ENCODE measurements at regions not wholly inside any gene's neighbourhood (a gene's known extent, or its start where the extent isn't known, plus 50 kb on each side); places are given as distances from the start of the nearest gene placed in this dataset.

DNA sequence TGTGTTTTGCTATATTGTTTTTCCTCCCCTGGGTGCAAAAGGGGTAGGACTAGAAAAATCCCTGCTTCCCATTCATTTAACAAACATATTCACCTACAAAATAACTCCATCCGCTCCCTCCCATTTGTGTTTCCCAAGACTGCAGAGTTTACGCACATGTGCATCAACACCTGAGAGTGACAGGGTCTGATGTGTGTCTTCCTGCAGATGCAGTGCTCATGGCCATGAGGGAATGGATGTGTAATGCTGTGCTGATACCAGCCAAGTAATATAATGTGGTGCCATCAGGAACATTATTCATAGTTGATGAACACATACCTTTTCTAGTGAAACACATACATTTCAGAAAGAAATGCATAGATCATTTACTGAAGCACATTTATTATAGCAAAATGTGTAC is 83.2 kb downstream of the CXXC4 start:
- DNase-seq, result no peak
- Mint-ChIP-seq H3K27ac (no peak overlapping the region), H3K4me1 (ENCODE audit: low read depth) (no peaks in the 10 kb centered on the region), H3K4me3 (no peak overlapping the region), H3K27me3 (ENCODE audit: insufficient read depth) (no peaks in the 10 kb centered on the region), H3K36me3 (ENCODE audit: low read depth) (peaks cover 5% of the 10 kb centered on the region), H3K9me3 (peaks cover 41% of the 10 kb centered on the region)
- TF ChIP-seq, protein P1, sequence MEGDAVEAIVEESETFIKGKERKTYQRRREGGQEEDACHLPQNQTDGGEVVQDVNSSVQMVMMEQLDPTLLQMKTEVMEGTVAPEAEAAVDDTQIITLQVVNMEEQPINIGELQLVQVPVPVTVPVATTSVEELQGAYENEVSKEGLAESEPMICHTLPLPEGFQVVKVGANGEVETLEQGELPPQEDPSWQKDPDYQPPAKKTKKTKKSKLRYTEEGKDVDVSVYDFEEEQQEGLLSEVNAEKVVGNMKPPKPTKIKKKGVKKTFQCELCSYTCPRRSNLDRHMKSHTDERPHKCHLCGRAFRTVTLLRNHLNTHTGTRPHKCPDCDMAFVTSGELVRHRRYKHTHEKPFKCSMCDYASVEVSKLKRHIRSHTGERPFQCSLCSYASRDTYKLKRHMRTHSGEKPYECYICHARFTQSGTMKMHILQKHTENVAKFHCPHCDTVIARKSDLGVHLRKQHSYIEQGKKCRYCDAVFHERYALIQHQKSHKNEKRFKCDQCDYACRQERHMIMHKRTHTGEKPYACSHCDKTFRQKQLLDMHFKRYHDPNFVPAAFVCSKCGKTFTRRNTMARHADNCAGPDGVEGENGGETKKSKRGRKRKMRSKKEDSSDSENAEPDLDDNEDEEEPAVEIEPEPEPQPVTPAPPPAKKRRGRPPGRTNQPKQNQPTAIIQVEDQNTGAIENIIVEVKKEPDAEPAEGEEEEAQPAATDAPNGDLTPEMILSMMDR (IDR thresholded peaks at IDR 0.05), result no peak

DNA sequence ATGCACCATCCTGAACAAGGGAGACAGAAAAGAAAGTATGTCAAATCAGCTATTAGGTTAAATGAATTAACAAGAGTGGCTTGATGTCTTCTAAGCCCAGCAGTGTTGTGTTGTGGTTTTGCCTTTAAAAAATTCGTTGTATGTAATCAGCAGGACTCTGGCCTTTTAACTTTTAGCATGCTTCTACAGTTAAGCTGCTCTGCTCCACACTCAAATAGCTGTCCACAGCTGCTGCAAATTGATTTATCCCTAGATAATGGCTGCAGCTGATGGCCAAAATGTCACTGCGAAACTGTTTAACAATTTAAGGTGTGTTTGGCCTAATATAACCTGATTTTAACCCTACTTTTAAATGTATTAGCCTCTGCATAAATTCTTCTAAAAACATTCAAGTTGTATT is 85.8 kb downstream of the CXXC4 start:
- Mint-ChIP-seq H3K9me3 (peaks cover 38% of the 10 kb centered on the region), H3K4me1 (ENCODE audit: low read depth) (no peaks in the 10 kb centered on the region), H3K27ac (no peak overlapping the region), H3K27me3 (ENCODE audit: insufficient read depth) (no peaks in the 10 kb centered on the region), H3K36me3 (ENCODE audit: low read depth) (no peaks in the 10 kb centered on the region), H3K4me3 (no peak overlapping the region)
- no peak for DNase-seq
- TF ChIP-seq, protein P1 (IDR thresholded peaks at IDR 0.05), result no peak

DNA sequence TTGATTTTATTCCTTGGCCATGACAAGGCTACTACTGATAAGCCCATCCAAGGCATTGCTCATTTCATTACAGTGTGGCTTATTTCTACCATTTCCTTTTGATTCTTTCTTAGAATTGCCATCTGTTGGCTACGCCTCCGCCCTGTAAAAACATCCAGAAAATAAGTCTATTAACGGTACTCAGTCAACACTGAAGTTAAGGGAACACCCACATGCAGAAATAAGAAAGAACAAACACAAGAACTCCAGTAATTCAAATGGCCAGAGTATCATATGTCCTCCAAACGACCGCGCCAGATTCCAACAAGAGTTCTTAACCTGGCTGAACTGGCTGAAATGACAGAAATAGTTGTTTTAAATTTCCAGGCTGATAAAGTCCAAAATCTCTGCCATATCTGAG is 90.3 kb downstream of the CXXC4 start:
- no peak for DNase-seq
- Mint-ChIP-seq H3K27me3 (ENCODE audit: insufficient read depth) (no peaks in the 10 kb centered on the region), H3K36me3 (ENCODE audit: low read depth) (no peaks in the 10 kb centered on the region; the same call in 1 of the 2 replicates), H3K27ac (no peak overlapping the region), H3K4me1 (ENCODE audit: low read depth) (no peaks in the 10 kb centered on the region), H3K4me3 (no peak overlapping the region), H3K9me3 (peaks cover 44% of the 10 kb centered on the region)
- TF ChIP-seq, protein P1 (IDR thresholded peaks at IDR 0.05), result no peak

DNA sequence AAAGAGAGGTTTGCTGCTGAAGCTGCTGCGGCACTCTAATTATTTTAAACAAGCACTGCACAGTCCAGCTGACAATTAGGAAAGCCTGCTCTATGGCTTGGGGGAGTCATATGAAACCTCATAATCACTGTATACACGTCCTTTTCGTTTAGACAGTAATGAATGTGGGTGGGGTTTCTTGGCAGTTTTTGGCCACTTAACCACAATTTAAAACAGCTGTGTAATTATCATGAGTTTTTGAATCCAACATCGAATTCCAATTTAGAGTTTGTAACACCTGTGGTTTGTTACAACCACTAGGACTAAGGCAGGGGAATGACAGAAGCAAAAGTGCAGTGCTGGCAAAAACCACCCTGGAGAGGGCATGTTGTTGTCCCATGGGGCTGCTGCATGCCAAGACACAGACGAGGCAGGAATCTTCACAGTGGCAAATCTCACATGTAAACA is 99.5 kb downstream of the CXXC4 start:
- Mint-ChIP-seq H3K9me3 (peaks cover 30% of the 10 kb centered on the region), H3K4me1 (ENCODE audit: low read depth) (no peaks in the 10 kb centered on the region), H3K4me3 (no peak overlapping the region), H3K27me3 (ENCODE audit: insufficient read depth) (no peaks in the 10 kb centered on the region; the same call in 1 of the 2 replicates), H3K36me3 (ENCODE audit: low read depth) (no peaks in the 10 kb centered on the region; the same call in 1 of the 2 replicates), H3K27ac (no peak overlapping the region)
- TF ChIP-seq, protein P1 (IDR thresholded peaks at IDR 0.05), result no peak
- no peak for DNase-seq

DNA sequence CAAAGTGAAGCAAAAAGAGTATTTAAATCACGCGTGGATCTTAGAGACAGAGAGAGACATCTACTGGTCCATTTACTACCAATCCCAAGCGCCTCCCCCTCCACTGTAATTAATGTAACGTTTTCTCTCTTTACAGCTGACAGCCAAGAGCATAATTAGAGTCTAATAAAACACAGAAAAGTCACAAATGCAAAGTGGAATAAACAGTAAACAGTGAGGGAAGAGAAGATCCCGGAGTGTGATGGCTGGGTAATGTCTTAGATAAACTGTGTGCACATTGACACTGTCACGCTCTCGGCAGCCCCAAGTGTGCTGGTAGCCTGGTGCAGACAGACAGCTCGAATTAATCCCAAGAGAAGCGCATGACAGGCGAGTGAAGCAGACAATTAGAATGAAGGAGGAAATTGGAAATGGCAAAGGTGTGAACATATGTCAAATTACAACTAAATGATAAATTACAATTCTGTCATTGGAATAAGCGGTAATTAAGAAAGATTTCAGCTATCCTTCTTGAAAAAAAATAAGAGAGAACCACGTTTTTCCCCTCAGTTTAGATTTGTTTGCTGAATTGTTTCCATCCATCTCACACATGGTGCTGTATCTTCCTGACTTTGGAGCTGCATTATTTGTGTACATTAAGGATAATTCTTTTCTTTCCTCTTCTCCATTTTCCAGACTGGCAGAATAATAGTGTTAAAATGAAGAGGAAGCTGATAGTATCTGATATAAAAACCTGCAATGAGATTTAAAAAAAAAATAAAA is 100.1 kb downstream of the CXXC4 start:
- DNase-seq, result no peak
- no peak overlapping the region for H3K4me3 Mint-ChIP-seq
- no peaks in the 10 kb centered on the region; the same call in 1 of the 2 replicates for H3K27me3 Mint-ChIP-seq (ENCODE audit: insufficient read depth)
- H3K4me1 Mint-ChIP-seq (ENCODE audit: low read depth), result no peaks in the 10 kb centered on the region
- peaks cover 30% of the 10 kb centered on the region for H3K9me3 Mint-ChIP-seq
- H3K27ac Mint-ChIP-seq, result no peak overlapping the region
- TF ChIP-seq, protein P1 (IDR thresholded peaks at IDR 0.05), result no peak
- H3K36me3 Mint-ChIP-seq (ENCODE audit: low read depth), result no peaks in the 10 kb centered on the region; the same call in 1 of the 2 replicates
